ENCODE measurements at regions not wholly inside any gene's neighbourhood (a gene's known extent, or its start where the extent isn't known, plus 50 kb on each side); places are given as distances from the start of the nearest gene placed in this dataset.

DNA sequence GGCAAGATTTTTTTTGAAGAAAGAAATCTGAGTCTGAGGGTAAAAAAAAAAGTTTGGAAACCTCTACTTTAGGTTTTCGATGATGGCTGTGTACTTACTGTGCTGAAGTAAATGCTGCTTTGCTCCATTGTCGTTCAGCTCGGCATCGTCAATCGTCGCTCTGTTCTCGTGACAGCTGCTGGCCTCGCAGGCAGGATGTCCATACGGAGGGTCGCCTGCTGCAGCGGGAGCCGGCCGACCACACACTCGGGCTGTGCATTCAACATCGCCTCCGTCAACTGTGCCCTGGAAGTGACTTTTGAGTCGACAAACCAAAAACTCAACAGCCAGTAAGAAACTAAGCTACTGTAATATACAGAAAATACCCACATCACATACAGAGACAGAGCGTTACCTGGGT is 53.1 kb upstream of the SMOC2 start:
- TF ChIP-seq POLR2A (IDR thresholded peaks at IDR 0.05) = no peak
- TF ChIP-seq, protein P1, sequence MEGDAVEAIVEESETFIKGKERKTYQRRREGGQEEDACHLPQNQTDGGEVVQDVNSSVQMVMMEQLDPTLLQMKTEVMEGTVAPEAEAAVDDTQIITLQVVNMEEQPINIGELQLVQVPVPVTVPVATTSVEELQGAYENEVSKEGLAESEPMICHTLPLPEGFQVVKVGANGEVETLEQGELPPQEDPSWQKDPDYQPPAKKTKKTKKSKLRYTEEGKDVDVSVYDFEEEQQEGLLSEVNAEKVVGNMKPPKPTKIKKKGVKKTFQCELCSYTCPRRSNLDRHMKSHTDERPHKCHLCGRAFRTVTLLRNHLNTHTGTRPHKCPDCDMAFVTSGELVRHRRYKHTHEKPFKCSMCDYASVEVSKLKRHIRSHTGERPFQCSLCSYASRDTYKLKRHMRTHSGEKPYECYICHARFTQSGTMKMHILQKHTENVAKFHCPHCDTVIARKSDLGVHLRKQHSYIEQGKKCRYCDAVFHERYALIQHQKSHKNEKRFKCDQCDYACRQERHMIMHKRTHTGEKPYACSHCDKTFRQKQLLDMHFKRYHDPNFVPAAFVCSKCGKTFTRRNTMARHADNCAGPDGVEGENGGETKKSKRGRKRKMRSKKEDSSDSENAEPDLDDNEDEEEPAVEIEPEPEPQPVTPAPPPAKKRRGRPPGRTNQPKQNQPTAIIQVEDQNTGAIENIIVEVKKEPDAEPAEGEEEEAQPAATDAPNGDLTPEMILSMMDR (IDR thresholded peaks at IDR 0.05) = no peak
- WGBS, 4 donors = 78 to 86% (median 86%) methylated on average over 16 to 18 of the region's 18 CpGs
- no peak for DNase-seq
- H3K27me3 ChIP-seq = no peaks in the 10 kb centered on the region
- intact Hi-C loops (cut with DNase I) = no loop called here
- H3K27ac ChIP-seq = no peak overlapping the region
- H3K36me3 ChIP-seq (replicated peaks in 1 of 2) = no peaks in the 10 kb centered on the region
- H3K9me3 ChIP-seq (replicated peaks in 1 of 3) = no peaks in the 10 kb centered on the region
- no peak overlapping the region for H3K4me3 ChIP-seq
- no peaks in the 10 kb centered on the region for H3K4me1 ChIP-seq (replicated peaks in 1 of 2)

DNA sequence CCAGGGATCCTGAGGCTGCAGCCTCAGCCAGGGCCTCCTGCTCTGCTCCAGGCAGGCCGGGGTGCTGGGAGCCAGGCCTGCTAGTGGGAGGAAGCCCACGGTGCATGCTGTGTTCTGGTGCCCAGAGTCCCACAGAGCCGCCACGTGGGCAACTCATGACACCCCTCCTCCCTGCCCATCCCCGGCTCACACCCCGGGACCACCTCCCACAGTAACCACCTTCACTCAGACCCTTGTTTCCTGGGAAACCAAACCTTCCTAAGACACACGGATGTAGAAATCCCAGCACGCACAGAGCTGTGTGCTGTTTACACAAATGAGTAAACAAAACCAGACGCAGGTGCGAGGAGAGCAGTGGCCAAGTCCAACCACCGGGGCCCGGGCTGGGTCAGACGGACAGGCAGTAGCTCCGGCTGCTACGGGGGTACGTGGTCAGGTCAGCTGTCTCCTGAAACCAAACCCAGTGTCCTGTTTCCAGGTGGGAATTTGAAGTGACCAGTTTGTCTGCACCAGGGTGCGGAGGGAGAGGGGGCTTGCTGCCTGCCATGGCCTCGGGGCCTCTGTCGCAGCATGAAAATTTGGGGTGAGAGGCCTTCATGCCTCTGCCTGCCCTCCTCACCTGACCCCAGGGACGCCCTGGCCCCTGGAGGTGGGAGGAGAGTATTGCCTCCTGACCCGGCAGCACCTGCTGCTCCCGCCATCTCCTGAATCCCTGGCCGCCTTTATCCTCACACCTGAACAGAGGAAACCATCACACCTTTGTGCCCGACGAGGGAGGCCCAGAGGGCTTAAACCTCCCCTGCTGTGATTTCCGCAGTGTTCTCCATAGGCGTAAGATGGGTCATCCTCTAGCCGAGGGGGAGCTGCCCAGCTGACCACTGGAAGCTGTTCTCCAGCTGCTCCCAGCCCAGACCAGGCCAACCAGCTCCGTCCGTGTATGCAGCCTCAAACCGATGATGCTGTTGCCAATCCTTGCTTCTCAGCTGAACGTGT is 52.0 kb upstream of the SMOC2 start:
- no peak for DNase-seq
- TF ChIP-seq POLR2A (IDR thresholded peaks at IDR 0.05) = no peak
- TF ChIP-seq, protein P1 (IDR thresholded peaks at IDR 0.05) = no peak
- Histone ChIP-seq H3K36me3 (replicated peaks in 1 of 2) (no peaks in the 10 kb centered on the region), H3K9me3 (replicated peaks in 1 of 3) (no peaks in the 10 kb centered on the region), H3K27ac (no peak overlapping the region), H3K4me1 (replicated peaks in 1 of 2) (no peaks in the 10 kb centered on the region), H3K27me3 (no peaks in the 10 kb centered on the region), H3K4me3 (no peak overlapping the region)
- 79 to 84% (median 81%) methylated on average over 24 to 32 of the region's 32 CpGs for WGBS, 4 donors
- intact Hi-C loops (cut with DNase I) = no loop called here

DNA sequence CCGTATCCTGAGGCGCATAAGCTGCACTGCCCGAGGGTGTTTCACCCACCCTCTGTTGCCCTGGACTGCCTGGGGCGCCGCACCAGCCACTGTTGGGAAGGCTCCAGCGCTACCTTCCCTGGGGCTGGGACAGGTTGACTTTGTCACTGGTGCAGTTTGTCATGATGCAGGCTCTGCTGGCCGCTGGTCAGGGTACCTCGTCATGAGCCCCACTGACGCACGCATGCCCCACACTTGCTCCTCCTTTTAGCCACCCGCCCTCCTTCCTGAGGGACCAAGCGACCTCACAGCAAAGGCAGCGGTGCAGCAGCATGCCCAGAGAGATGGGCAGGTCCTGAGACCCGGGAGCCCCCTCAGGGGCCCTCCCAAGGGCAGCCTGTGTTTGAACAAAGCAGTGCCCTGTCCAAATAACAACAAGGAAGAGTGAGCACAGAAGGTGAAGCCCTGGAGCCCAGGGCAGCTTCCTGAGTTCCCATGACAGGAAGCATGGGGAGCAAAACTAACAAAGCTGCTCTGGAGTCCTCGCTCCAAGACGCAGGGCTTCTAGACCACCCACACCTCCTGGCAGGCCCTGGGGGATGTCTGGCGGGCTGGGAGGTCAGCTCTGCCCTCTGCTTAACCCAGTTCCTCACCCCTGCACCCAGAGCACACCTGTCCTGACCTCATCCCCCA is 50.1 kb upstream of the SMOC2 start:
- intact Hi-C loops (cut with DNase I) = no loop called here
- Histone ChIP-seq H3K4me1 (replicated peaks in 1 of 2) (no peaks in the 10 kb centered on the region), H3K9me3 (replicated peaks in 1 of 3) (no peaks in the 10 kb centered on the region), H3K4me3 (no peak overlapping the region), H3K27ac (no peak overlapping the region), H3K36me3 (replicated peaks in 1 of 2) (no peaks in the 10 kb centered on the region), H3K27me3 (no peaks in the 10 kb centered on the region)
- 42 to 66% (median 54%) methylated on average over 10 to 17 of the region's 17 CpGs for WGBS, 4 donors
- no peak for TF ChIP-seq POLR2A (IDR thresholded peaks at IDR 0.05)
- TF ChIP-seq, protein P1 (IDR thresholded peaks at IDR 0.05) = no peak
- no peak for DNase-seq
